PC-3 (cell line): ENCODE measurements at regions not wholly inside any gene's neighbourhood (a gene's known extent, or its start where the extent isn't known, plus 50 kb on each side); places are given as distances from the start of the nearest gene placed in this dataset.
"Not testable (repeated sequence)": the region's sequence is repeated elsewhere in the genome, so short reads cannot be mapped to it uniquely, and the experiment has no call there.

Source experiments
- ATAC-seq: fragments of 200-7000 bp; cut with Tn5 transposase; 2 replicates; pipeline ENCODE4 v1.9.1; 2020; ENCODE audit warnings: mild to moderate bottlenecking, moderate library complexity
- BruUV-seq: library from RNA; stranded (reverse); fragments of 400-500 nt; replicated peaks from 2 replicates; lab custom pipeline; 2021; lab: Mats Ljungman, UMichigan
- CTCF ChIA-PET: fragments of 300-600 bp; sonication (Branson Sonifier 250); formaldehyde crosslinking; loops from one replicate; lab custom pipeline; 2022; ENCODE audit warnings: antibody characterized with exemption; lab: Charles Lee
- POLR2A ChIA-PET: fragments of 300-600 bp; sonication (Branson Sonifier 250); formaldehyde crosslinking; loops from one replicate; lab custom pipeline; 2022; ENCODE audit warnings: antibody characterized with exemption; ENCODE audit not compliant: unreplicated experiment; lab: Charles Lee
- DNase-seq: peaks from one replicate; pipeline ENCODE4 v3.0.0-alpha.2; 2015
- H2AFZ ChIP-seq: fragments of 300-600 bp; sonication (generic); 2 replicates; pipeline ENCODE4 v1.6.0; 2016; ENCODE audit warnings: antibody characterized with exemption, low read length
- H3F3A ChIP-seq: fragments of 300-600 bp; sonication (generic); one replicate; pipeline ENCODE4 v1.6.0; 2017; ENCODE audit warnings: antibody characterized with exemption, low read length, control low read depth, mild to moderate bottlenecking; ENCODE audit not compliant: unreplicated experiment
- H3K27ac ChIP-seq: fragments of 300-600 bp; sonication (generic); 2 replicates; pipeline ENCODE4 v1.5.1; 2016; ENCODE audit warnings: mild to moderate bottlenecking, low read length
- H3K27me3 ChIP-seq: fragments of 300-600 bp; sonication (generic); 2 replicates; pipeline ENCODE4 v1.6.1; 2016; ENCODE audit warnings: low read length, mixed read lengths
- H3K36me3 ChIP-seq: fragments of 300-600 bp; sonication (generic); 2 replicates; pipeline ENCODE4 v1.6.1; 2016; ENCODE audit warnings: low read depth, mixed run types, low read length, mixed read lengths
- H3K4me1 ChIP-seq: fragments of 300-600 bp; sonication (generic); 2 replicates; pipeline ENCODE4 v1.5.1; 2016; ENCODE audit warnings: low read length; ENCODE audit not compliant: insufficient read depth
- H3K4me2 ChIP-seq: fragments of 300-600 bp; sonication (generic); 2 replicates; pipeline ENCODE4 v1.6.0; 2016; ENCODE audit warnings: low read length
- H3K4me3 ChIP-seq: fragments of 300-600 bp; sonication (generic); 2 replicates; pipeline ENCODE4 v1.5.1; 2016; ENCODE audit warnings: mild to moderate bottlenecking, low read length, mixed read lengths
- H3K79me2 ChIP-seq: fragments of 300-600 bp; sonication (generic); 2 replicates; pipeline ENCODE4 v1.6.1; 2017; ENCODE audit warnings: low read length, mixed read lengths
- H3K9ac ChIP-seq: fragments of 300-600 bp; sonication (generic); 2 replicates; pipeline ENCODE4 v1.6.0; 2016; ENCODE audit warnings: mild to moderate bottlenecking, low read length
- H3K9me2 ChIP-seq: fragments of 300-600 bp; sonication (generic); replicated peaks from 2 replicates; pipeline ENCODE4 v1.6.1; 2016; ENCODE audit warnings: mixed run types, low read length, mixed read lengths
- H3K9me3 ChIP-seq: fragments of 300-600 bp; sonication (generic); 2 replicates; pipeline ENCODE4 v1.6.1; 2016; ENCODE audit warnings: low read length, mixed read lengths
- H4K20me1 ChIP-seq: fragments of 300-600 bp; sonication (generic); 2 replicates; pipeline ENCODE4 v1.6.1; 2016; ENCODE audit warnings: low read length, mixed read lengths
- CTCF ChIP-seq: fragments of 300-600 bp; sonication (generic); conservative IDR thresholded peaks from 2 replicates; pipeline ENCODE4 v1.5.1; 2017; ENCODE audit warnings: antibody characterized with exemption, low read depth, mild to moderate bottlenecking, low read length
- EZH2 ChIP-seq: fragments of 300-600 bp; sonication (generic); IDR thresholded peaks from one replicate; pipeline ENCODE4 v1.6.1; 2017; ENCODE audit warnings: antibody characterized with exemption, mild to moderate bottlenecking, low read length; ENCODE audit not compliant: unreplicated experiment
- EZH2phosphoT487 ChIP-seq: fragments of 300-600 bp; sonication (generic); IDR thresholded peaks from 2 replicates; pipeline ENCODE4 v1.6.1; 2018; ENCODE audit warnings: mild to moderate bottlenecking, antibody characterized with exemption, low read length, borderline replicate concordance
- intact Hi-C: fragments of 100-400 bp; cut with micrococcal nuclease; formaldehyde crosslinking; loops from 2 replicates; pipeline ENCODE4 v1.9.0; 2023

- intact Hi-C loops, POLR2A ChIA-PET, H3K9me3 ChIP-seq, H3K9ac ChIP-seq, H3K36me3 ChIP-seq, H3K27me3 ChIP-seq, H3K4me1 ChIP-seq, H2AFZ ChIP-seq, H3K4me3 ChIP-seq, H3K27ac ChIP-seq, BruUV-seq, H3K4me2 ChIP-seq, ATAC-seq, H3K79me2 ChIP-seq, H3F3A ChIP-seq, DNase-seq, H3K9me2 ChIP-seq, CTCF ChIA-PET, H4K20me1 ChIP-seq: not testable (repeated sequence)
Measured at GRCh38 chr1:70751676-70752287, 295.8 kb downstream of the PTGER3 start.

- no peak for ATAC-seq
- H3K27me3 ChIP-seq = no peaks in the 10 kb centered on the region
- H3K9ac ChIP-seq = no peak overlapping the region
- no peaks in the 10 kb centered on the region for H3K36me3 ChIP-seq
- H2AFZ ChIP-seq = no peak overlapping the region
- ChIA-PET POLR2A (no interaction called here), CTCF (no interaction called here)
- H3F3A ChIP-seq = no peaks in the 10 kb centered on the region
- no TSS peak for BruUV-seq
- H3K4me3 ChIP-seq = no peak overlapping the region
- DNase-seq = no peak
- no peaks in the 10 kb centered on the region for H3K79me2 ChIP-seq
- 0 out of 2 replicates have a peak, but pooled peaks cover 3% of the 10 kb centered on the region for H3K9me3 ChIP-seq
- intact Hi-C loops = no loop called here
- H4K20me1 ChIP-seq = no peaks in the 10 kb centered on the region
- no peaks in the 10 kb centered on the region for H3K9me2 ChIP-seq
- TF ChIP-seq EZH2phosphoT487 = no peak
- no peak for TF ChIP-seq CTCF
- TF ChIP-seq EZH2 = no peak
- no peak overlapping the region for H3K27ac ChIP-seq
- H3K4me2 ChIP-seq = no peak overlapping the region
- no peaks in the 10 kb centered on the region for H3K4me1 ChIP-seq
Measured at GRCh38 chr1:70754701-70755100, 292.9 kb downstream of the PTGER3 start.

GRCh38 chr1:70760154-70760553 lies 287.5 kb downstream of the PTGER3 start:
- H3K9me3 ChIP-seq = no peaks in the 10 kb centered on the region
- TF ChIP-seq EZH2phosphoT487 (no peak), CTCF (no peak), EZH2 (no peak)
- H3K4me3 ChIP-seq = no peak overlapping the region
- no peak overlapping the region for H2AFZ ChIP-seq
- DNase-seq = no peak
- intact Hi-C loops = no loop called here
- H3K9me2 ChIP-seq = no peaks in the 10 kb centered on the region
- H3K27me3 ChIP-seq = no peaks in the 10 kb centered on the region; the same call in 1 of the 2 replicates
- H3K4me1 ChIP-seq = no peaks in the 10 kb centered on the region
- no peak for ATAC-seq
- H3F3A ChIP-seq = no peaks in the 10 kb centered on the region
- H3K4me2 ChIP-seq = no peak overlapping the region
- no peaks in the 10 kb centered on the region for H3K36me3 ChIP-seq
- POLR2A ChIA-PET = no interaction called here
- no peak overlapping the region for H3K27ac ChIP-seq
- CTCF ChIA-PET = no interaction called here
- H3K79me2 ChIP-seq = no peaks in the 10 kb centered on the region
- H3K9ac ChIP-seq = no peak overlapping the region
- no peaks in the 10 kb centered on the region for H4K20me1 ChIP-seq
- no TSS peak for BruUV-seq
